ENCODE measurements at regions not wholly inside any gene's neighbourhood (a gene's known extent, or its start where the extent isn't known, plus 50 kb on each side); places are given as distances from the start of the nearest gene placed in this dataset.

DNA sequence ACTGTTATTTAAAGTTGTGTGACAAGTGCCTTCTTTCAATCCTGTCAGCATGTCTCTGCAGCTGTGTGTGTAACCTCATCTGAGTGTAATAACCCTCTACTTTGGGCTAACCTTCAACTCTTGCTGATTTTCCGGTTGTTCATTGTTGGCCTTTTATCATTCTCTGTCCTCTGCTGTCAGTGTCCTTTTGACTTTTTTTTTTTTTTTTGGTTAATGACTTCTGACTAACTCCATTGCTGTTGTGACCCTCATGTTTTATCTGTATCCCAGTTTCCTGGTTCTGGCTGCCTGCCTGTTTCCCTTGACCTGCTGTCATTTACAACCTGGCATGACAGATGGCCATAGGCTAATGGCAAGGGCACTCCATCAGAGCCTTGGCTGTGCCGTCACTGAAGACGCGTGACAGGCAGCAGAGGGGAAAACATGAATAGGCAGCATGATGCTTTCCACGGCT lies 145.7 kb upstream of the MAN1A1 start:
- Histone ChIP-seq H3K14ac (ENCODE audit: insufficient read length) (no peak overlapping the region), H2BK15ac (ENCODE audit: low read length) (no peak overlapping the region), H3K79me2 (ENCODE audit: control insufficient read depth in 1 of 2, insufficient read depth in 2 of 2, low read length in 2 of 2) (no peaks in the 10 kb centered on the region), H4K5ac (ENCODE audit: insufficient read length, low read depth, low read length) (no peak overlapping the region), H3K9me3 (ENCODE audit: insufficient read depth in 2 of 2, low read depth in 1 of 2, low read length in 1 of 2) (no peaks in the 10 kb centered on the region), H3K23ac (ENCODE audit: insufficient read length) (no peak overlapping the region), H2AK5ac (ENCODE audit: low read depth, low read length) (no peak overlapping the region), H2AFZ (ENCODE audit: low read length) (no peak overlapping the region), H4K91ac (replicated peaks; ENCODE audit: insufficient read length, low read length) (no peak overlapping the region), H2BK20ac (ENCODE audit: low read length) (no peak overlapping the region), H3K56ac (replicated peaks; ENCODE audit: insufficient read length, low read depth, low read length) (no peak overlapping the region), H2BK120ac (replicated peaks; ENCODE audit: low read depth, low read length) (no peak overlapping the region), H3K27me3 (replicated peaks in 1 of 4; ENCODE audit: control insufficient read depth in 3 of 4, extremely low read depth in 1 of 4, insufficient read depth in 3 of 4, low read length in 3 of 4) (no peaks in the 10 kb centered on the region), H3K4ac (replicated peaks; ENCODE audit: insufficient read length, low read depth, low read length) (no peak overlapping the region), H3K27ac (ENCODE audit: low read depth, low read length) (no peak overlapping the region), H3K4me1 (replicated peaks in 1 of 4; ENCODE audit: control insufficient read depth in 3 of 4, insufficient read depth in 4 of 4, low read length in 3 of 4) (no peaks in the 10 kb centered on the region), H3K4me3 (ENCODE audit: extremely low read depth in 1 of 4, insufficient read depth in 2 of 4, low read depth in 3 of 4, low read length in 4 of 4) (no peak overlapping the region), H3K4me2 (ENCODE audit: insufficient read depth in 1 of 2, low read depth in 2 of 2, low read length in 2 of 2) (no peak overlapping the region), H3K79me1 (ENCODE audit: low read depth, low read length) (no peaks in the 10 kb centered on the region), H4K20me1 (replicated peaks in 1 of 2; ENCODE audit: control insufficient read depth in 1 of 2, insufficient read depth in 2 of 2, low read length in 2 of 2) (no peaks in the 10 kb centered on the region), H2BK12ac (ENCODE audit: low read depth, low read length) (no peak overlapping the region), H4K8ac (ENCODE audit: extremely low read depth, insufficient read depth, low read length) (no peak overlapping the region), H3K18ac (ENCODE audit: extremely low read depth, low read length) (no peak overlapping the region), H3K9ac (replicated peaks in 1 of 4; ENCODE audit: extremely low read depth in 1 of 4, low read depth in 3 of 4, low read length in 3 of 4) (no peak overlapping the region), H2BK5ac (ENCODE audit: low read depth, low read length) (no peak overlapping the region), H3K36me3 (ENCODE audit: control insufficient read depth in 2 of 4, insufficient read depth in 4 of 4, low read length in 3 of 4) (no peaks in the 10 kb centered on the region), H3K23me2 (ENCODE audit: low read depth, low read length) (no peaks in the 10 kb centered on the region)
- FAIRE-seq (no peak), DNase-seq (ENCODE audit: low read depth in 1 of 2, low spot score in 2 of 2) (no peak)
- ChIA-PET POLR2A (ENCODE audit: partially characterized antibody) (interaction anchor here (0.6 kb wide), 1 partner anchor 573 kb away, joined by 4 read pairs; no protein-coding TSS in a partner anchor), CTCF (ENCODE audit: partially characterized antibody) (interaction anchor here (1.1 kb wide), 1 partner anchor 366 kb away, joined by 3 read pairs; no protein-coding TSS in a partner anchor)
- WGBS, 2 experiments (ENCODE audit: extremely low coverage in 1 of 2, insufficient coverage in 1 of 2, insufficient read length in 1 of 2, insufficient replicate concordance in 2 of 2, low coverage in 1 of 2, low lambda C conversion rate in 2 of 2, missing lambda C conversion rate in 1 of 2): 96% methylated on average over 5 of the region's 5 CpGs; no CpG with 5 or more reads in 1 of the 2 experiments
- no peak for TF ChIP-seq SRF (IDR thresholded peaks at IDR 0.05; ENCODE audit: low read depth, low read length)
